NCI-H524 (cell line): ENCODE measurements at regions not wholly inside any gene's neighbourhood (a gene's known extent, or its start where the extent isn't known, plus 50 kb on each side); places are given as distances from the start of the nearest gene placed in this dataset.
"Not testable (repeated sequence)": the region's sequence is repeated elsewhere in the genome, so short reads cannot be mapped to it uniquely, and the experiment has no call there.

Experiments used
- DNase-seq, 2 experiments: peaks; one replicate each; lab custom pipeline; 2025; lab: John Stamatoyannopoulos, UW

DNA sequence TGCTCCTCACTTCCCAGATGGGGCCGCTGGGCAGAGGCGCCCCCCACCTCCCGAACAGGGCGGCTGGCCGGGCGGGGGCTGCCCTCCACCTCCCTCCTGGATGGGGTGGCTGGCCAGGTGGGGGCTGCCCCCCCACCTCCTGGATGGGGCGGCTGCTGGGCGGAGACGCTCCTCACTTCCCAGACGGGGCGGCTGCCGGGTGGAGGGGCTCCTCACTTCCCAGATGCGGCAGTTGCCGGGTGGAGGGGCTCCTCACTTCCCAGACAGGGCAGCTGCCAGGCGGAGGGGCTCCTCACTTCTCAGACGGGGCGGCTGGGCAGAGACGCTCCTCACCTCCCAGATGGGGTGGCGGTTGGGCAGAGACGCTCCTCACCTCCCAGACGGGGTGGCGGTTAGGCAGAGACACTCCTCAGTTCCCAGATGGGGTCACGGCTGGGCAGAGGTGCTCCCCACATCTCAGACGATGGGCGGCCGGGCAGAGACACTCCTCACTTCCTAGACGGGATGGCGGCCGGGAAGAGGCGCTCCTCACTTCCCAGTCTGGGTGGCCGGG is 428.8 kb downstream of the FGF13 start:
- DNase-seq: not testable (repeated sequence)

DNA sequence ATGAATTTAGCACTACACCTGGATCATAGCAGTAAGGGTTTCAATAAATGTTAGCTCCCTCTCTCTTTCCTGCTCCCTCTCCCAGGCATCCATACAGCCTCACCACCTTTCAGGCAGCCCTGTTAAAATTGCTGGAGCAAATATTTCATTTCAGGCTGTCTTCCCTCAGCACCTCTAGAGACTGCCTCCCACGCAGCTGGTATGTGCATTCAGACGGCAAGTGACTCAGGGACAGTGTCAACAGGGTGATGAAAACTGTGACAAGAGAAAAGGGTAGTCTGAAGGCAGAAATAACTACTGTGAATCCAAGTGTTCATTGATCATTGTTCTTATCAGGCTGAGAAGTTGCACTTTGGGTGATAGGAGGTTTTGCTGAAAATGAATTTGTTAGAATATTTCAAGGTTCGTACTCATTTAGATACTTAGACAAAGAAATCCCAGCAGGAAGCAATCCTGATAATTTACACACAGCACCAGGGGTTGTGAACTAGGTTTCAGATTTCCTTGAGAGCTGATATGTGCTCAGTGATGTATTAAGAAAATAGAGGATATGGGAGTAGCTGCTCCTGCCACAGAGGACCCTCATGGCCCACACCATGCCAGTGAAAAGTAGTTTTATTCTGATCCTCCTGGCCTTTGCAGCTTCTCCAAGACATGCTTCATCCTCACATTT is 424.2 kb downstream of the FGF13 start:
- DNase-seq: no peak

DNA sequence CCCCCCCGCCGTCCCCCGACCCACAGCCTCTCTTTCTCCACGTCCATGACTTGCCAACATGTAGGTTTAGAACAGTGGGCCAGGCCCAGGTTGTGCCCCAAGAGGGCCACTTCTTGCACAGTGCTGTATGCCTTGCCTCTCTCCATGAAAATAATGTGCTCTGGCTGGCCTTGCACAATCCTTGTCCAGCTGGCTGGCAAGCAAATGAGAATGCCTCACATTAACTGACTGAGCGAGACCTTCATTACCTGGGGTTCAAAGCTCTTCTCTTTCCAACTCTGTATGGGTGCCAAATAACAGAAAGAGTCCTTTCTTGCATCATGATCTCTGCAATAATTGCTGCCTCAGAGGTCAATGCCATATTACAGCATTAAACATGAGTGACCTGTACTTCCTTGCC is 416.6 kb downstream of the FGF13 start:
- no peak for DNase-seq

DNA sequence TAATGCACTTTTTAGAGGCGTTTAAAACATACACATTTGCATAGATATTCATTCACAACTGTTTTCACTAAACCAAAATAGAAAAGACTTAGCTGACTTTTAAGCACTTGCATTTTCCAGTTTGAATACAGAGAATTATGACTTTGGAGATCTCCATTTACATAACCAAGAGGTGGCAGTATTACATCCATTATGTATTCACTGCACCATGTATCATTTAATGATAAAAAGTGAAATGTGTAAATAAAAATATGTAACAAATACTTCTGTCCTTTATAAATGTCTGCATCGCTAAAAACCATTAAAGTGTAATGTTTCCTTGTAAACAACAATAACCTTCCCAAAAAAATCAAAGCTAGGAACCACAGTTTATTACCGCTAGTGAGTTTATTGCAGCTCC is 413.2 kb downstream of the FGF13 start:
- DNase-seq: peak in 1 of 2 experiments; percentile 3

DNA sequence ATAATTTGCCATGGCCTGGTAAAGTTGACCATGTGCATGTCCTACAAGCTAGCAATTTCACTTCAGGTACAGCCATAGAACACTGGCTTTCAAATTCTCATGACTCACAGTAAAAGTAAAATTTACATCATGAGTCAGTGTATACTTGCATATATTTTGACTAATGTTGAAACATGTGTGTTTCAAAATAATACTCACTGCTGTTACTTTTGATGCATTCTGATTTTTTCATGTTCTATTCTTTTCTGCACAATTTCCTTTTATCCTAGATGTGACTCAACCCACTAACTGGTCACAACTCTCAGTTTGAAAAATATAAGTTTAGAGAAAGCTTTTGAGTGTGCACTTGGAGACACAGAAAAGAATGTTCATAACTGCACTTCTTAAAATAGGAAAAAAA is 365.7 kb downstream of the FGF13 start:
- no peak for DNase-seq

DNA sequence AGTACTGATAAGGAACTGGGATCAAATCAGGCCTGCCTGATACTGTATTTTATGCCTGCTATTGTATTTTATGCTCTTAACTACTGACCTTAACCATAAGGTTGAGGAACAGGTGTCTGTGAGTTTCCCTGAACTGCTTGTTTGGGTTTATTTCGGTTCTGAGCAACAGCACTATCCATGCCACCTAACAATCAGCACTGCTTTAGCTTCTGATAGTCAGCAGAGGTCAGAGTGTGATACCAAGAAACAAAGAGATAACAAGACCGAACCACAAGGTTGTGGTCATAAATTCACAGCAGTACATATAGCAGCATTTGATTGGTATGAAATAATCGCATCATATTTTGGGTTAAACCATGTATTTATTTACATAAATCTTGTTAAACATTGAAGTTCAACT is 362.2 kb downstream of the FGF13 start:
- DNase-seq: no peak

DNA sequence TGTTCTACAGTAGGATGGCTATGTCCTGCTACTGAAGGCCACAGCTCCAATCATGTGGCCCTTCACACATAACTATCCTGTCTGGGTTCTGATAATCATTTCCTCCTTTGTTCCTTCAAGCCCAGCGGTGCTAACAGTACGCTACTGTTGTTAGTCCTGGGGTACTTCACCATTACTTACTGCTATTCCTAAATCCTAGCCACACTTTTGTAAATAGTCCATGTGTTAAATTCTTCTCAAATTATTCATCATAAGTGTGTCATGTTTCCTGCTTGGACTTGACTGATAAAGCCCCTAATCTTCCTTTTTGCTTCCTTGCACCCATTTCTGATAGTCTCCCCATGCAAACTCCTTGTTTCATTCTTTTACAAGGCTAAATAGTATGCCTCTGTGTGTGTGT is 332.6 kb downstream of the FGF13 start:
- DNase-seq: no peak

DNA sequence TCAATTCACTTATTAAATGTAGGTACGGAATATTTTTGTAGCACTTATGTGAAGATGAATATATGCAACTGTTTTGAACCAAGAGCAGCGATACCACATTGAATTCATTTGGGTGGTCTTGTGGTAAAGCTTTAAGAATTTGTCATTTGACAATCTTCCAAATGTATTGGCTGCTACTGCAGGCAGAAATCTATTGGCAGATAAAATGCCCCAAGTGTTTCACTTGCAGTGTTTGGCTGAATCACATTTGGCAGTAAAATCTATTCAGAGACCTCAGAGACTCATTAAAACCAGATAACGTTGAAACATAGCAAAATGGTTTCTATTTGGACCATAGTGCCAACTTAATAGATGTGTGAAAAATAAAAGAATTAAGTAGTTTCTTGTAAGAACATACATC is 303.4 kb downstream of the FGF13 start:
- DNase-seq: no peak

DNA sequence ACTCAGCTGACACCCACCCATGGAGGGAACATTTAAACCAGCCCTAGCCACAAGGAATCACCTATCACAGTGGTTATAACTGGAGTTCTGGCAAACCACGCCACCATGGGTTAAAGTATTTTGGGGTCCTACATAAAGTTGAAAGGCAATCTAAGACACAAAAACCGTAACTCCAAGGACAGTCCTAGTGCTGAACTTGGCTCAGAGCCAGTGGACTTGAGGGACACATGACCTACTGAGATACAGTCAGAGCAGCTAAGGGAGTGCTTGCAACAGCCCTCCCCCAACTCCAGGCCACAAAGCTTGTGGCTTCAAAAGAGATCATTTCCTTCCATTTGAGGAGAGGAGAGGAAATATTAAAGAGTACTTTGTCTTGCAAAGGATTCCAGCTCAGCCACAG is 300.5 kb downstream of the FGF13 start:
- DNase-seq: no peak
